ENCODE measurements at regions not wholly inside any gene's neighbourhood (a gene's known extent, or its start where the extent isn't known, plus 50 kb on each side); places are given as distances from the start of the nearest gene placed in this dataset.
A peak's percentile ranks its signal among the peaks of the same experiment; 100 is the strongest.

DNA sequence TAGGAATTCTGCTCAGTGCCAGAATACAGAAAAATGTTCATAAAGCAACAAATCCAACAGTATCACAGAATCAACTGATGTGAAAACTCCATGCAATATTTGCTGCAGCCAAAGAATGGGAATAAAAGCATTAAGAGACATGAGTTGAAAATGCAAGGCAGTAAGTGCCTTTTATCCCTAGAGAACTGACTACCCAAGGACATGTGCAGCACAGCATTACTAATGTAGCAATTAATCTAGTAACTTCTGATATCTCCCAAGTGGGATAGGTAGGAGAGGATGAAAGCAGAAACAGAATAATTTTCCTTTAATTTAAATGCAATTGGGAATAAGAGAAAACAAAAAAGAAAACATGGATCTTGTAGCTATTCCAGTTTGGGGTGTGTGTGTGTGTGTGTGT is 497.5 kb upstream of the CBLB start:
- DNase-seq = no peak

DNA sequence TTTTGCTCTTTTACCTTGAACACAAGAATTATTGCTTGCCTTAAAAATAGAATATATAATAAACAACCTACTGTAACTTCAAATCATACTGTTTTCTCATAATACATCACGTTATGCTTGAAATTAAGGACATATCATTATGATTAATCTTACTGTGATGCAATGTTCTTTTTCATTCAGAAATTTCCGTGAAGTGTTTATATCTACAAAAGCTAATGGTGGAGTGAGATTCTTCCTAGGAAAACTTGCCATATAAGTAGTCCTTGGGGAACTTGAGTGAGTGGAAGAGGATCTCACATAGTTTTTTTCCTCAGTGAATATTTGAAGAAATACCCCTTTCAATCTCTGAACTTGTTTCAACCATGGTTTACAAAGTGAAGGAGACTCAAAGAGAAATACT is 498.7 kb upstream of the CBLB start:
- no peak for DNase-seq

DNA sequence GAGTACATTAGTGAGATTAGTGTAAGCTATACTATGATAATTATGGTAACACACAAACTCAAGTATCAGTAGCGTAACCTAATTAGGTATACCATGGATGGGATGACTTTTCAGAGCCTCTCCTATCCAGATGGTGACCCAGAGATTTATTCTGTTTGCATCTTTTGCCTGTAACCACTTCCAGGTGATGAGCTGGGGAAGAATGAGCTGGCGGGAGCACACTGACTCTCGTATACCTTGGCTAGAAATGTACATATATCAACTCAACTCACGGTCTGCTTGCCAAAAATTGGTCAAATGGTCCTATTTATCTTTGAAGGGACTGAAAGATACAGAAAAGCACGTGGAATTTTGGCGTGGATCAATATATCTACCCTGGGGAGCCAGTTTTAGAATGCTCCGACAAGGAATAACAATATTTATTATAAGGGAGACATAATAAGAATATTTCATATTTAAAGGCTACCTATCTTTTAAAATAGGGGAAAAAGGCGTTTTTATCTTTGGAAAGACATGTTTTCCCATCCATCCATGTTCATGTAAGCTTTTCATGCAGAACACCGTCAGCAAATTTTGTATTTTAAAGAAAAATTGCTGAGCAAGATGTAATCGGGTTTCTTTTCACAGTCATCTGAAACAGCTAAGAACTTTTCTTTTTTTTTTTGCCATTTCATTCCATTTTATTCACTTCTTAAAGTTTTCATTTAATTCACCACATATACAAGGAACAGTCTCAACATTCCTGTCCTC is 502.6 kb upstream of the CBLB start:
- DNase-seq = no peak

DNA sequence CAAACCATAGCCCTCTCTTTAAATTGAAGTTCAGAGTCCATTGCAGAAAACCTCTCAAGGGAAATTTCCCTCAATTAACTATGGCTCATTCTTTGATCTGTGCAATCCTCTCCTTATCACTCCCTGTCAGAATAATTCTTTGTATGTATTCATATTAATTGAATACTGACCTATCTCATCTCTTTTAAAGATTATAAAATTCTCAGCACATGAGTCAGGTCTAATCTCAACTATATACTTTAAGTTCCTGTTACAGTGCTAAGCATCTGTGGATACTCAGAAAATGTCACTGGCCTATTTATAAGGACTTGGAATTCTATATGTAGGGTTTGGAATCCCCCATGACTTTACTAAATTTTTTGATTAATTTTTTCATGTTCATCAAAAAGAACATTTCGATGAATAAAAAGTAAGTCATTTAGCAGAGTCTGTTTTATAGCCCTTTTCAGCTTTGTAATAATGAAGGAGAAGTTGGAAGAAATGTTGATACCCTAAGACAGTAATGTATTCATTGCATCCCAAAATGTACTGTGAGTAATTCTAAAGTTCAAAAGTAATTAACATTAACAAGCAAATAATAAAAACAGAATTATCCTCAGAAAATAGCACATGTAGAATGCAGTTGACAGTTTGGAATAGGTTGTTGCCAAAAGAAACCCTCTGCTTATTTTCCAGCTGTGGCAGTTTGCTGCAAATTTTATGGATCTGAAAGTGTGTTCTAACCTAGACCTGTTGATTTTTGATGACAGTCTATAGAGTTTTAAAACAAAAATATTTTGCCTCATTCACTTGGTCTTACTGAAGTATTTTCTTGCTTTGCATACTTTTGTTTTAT is 503.4 kb upstream of the CBLB start:
- no peak for DNase-seq

DNA sequence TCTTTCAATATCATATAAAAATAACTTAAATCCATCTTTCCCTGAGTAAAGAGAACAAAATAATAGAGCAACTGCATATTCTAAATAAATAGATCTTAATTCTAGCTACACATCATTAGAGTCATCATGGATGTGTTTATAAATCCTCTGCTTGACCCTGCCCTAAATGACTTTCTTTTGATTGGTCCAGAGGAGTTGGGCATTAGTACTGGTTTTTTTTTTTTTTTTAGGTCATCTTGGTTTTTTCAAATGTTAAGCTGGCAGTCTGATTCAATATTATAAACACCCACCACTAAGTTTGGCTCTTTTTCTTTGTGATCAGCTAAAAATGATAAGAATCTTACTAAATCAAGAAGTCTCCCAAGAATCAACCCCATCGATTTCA is 504.0 kb upstream of the CBLB start:
- no peak for DNase-seq

DNA sequence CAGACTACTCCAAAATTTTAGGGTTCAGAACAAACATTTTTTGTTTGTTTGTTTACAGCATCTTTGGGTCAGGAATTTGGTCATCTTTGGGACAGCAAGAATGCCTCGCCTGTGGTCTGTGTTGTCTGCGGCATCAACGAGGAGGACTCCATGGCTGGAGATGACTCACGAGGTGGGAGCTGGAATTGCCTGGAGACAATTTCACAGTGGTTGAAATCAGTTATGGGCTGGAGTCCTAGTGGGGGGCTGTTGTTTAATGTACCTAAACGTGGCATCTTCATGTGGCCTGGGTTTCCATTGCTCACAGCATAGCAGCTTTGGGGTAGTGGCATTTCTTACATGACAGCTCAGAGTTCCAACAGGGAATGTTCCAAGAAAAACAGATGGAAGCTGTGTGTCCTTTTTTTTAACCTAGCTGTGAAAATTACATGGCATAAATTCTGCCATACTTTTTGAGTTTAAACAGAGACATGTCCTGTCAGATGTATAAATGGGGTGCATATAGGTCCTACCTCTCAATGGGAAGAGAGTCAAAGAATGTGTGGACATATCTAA is 507.3 kb upstream of the CBLB start:
- peak; percentile 46 for DNase-seq

DNA sequence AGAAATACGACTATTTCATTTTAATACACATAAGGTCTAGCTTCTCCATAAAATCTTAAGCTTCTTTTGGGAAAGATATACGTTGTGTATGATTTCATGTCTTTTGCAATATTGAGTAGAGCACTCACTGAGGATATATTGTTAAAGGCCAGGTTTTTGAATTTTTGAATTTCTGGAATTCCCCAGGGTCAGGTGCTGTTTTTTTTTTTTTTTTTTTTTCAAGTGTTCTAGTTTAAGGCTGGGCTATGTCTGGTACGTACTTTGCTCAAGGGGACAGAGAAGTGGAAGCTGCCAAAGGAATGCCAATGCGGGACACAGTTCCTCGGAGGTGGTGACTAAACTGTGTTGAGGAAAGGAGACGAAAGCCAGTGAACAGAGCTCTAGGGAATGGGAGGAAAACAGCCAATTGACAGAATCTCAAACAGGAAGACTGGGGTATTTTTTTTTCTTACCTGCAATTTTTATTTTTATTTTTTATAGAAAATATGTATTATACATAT is 510.5 kb upstream of the CBLB start:
- no peak for DNase-seq

DNA sequence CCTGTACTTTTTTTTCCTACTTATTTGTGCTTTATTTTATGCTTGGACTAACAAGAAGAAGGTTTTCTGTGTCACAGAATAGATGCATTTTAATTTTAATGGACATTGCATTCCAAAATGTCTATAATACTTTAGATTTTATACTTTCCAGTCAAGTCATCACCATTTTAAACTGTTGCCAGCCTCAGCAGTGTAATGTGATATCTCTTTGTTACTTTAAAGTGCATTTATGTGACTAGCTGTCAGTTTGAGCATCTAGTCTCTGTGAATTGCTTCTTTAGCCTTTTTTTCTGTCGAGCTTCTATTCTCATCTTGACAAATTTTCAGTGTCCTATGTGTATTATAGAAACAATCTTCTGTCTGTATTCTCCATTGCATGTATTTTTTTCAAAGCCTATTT is 511.4 kb upstream of the CBLB start:
- no peak for DNase-seq

DNA sequence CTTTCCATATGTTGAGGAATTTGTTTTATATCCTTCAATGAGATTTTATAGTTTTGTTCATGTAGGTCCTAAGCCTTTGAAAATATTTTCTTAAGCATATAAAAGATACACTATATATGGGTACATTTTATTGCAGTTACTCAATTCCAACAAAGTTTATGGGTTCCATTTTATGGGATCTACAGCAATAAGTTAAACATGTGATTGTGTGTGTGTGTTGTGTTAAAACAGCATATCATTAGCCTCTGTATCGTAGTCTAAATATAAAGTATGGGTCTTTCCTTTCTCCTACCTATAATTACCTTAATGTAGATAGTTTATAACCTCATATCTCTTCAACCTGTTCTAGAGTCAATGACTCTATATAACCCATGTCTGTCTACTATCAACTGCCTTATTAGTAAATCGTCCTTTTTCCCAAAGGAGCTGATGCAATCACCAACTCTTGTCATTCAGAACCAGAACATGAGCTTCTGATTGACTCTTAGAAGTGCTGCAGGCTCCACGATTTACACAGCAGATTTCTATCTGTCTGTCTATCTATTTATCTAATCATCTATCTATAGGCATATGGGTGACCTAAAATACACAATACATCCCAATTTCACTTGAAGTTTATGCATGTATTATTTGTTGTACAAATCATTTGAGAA is 512.6 kb upstream of the CBLB start:
- no peak for DNase-seq

DNA sequence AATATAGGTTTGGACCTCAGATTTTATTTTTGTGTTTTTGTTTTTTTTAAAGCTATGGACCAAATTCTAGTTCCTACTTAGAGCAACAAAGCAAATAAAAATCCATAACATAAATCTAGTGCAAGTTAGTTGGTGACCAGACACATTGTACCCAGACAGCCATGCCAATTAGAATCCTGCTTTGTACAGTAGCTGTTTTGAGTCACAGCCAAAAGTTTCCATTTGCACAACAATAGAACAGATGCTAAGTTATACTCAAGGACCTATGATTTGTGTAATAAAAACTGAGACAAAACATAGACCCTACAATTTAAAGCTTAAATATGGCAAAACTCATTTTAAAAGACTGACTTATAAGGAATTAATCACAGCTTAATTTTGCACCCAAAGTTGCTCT is 513.1 kb upstream of the CBLB start:
- DNase-seq = no peak

DNA sequence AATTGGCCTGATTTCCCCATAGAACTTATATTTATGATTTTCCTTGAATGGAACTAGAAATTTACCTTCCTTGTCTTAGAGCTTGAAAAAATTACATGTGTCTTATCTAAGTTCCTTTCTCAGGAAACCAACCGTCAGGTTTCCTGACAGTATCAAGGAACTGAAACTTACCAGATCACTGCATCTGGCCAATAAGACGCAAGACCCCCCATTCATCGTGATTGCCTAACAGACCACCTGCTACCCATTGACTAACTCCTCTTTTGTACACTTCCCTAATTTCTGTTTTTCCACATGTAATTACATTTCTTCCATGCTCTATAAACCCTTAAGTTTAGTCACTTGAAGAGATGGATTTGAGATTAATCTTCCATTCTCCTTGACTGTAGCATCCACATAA is 517.2 kb upstream of the CBLB start:
- no peak for DNase-seq

DNA sequence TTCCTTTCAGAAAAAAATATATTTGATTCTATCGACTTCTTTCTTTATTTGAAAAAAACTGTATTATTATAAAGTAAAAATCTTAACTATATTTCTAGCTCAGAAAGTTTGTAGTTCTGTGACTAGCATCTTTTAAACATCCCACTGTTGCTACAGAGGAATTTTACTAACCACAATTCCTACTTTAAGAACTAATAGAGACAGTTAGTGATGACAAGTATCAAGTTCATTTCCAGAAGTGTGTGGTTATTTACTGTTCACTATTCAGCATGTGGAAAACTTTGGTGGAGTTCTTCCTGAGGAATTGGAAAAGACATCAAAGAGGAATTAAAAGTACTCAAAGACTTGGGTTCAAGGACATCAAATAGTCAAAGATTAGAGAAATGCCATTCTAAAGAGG is 524.1 kb upstream of the CBLB start:
- no peak for DNase-seq

DNA sequence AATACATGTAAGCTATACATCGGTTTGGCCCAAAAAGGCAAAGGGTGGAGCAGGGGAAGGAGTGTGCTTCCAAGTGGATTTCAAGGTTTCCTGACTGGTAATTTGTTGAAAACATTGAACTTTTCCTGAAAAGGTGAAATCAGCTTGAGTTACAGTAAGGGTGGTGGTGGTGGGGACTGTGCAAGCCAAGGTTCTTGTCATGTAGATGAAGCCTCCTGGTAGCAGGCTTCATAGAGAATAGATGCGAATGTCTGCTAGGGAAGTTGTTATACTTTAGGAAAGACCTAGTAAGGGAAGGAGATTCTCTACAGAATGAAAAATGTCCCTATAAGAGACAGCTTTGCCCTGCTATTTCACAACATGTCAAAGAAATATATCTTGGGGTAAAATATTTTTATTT is 528.2 kb upstream of the CBLB start:
- DNase-seq = no peak

DNA sequence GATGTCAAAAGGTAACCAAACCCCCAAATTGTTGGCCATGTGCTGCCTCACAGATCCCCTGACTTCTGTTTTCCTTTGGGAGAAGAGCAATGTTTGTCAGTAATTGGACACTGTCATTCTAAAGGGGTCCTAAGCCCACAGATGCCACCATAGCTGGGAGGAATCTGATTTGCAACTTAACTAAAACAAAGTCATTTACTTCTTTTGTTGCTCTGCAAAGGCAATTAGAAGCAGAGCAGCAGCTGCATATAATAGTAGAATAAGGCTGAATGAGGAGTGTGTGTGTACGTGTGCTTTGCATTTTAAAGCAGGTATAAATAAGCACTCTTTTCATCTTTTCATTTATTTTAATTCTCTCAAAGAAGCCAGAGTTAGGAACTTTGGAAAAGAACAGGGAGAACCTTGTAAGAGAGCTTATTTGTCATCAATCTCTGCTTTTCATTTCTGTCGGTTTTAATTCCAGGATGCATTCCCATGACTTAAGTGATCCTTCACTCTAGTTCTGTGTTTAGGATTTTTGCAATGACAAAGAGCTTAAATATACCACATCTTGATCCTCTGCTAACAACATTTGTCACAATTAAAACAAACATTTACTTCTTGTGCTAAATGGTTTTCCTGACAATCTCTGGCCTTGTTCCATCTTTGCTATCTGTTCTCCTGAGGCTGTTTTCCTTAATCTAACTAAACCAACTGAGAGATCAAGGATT is 530.2 kb upstream of the CBLB start:
- no peak for DNase-seq

DNA sequence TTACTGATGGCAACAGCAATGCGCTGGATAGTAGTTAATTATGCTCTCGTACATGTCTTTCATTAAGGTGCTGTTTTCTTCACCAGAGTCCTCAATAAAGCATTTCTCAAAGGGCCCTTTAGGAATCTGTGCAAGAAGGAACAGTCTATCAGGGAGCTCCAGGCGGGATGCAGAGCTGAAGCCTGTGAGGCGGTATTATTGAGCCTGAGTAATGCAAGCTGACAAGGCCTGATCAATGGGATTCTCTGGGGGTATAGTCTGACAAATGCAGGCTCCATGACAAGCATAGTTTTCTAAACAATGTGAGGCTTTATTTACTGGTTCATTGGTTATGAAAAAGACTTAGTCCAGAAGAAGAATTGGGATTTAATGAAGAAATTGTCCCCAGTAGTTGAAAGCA is 530.9 kb upstream of the CBLB start:
- DNase-seq = no peak

DNA sequence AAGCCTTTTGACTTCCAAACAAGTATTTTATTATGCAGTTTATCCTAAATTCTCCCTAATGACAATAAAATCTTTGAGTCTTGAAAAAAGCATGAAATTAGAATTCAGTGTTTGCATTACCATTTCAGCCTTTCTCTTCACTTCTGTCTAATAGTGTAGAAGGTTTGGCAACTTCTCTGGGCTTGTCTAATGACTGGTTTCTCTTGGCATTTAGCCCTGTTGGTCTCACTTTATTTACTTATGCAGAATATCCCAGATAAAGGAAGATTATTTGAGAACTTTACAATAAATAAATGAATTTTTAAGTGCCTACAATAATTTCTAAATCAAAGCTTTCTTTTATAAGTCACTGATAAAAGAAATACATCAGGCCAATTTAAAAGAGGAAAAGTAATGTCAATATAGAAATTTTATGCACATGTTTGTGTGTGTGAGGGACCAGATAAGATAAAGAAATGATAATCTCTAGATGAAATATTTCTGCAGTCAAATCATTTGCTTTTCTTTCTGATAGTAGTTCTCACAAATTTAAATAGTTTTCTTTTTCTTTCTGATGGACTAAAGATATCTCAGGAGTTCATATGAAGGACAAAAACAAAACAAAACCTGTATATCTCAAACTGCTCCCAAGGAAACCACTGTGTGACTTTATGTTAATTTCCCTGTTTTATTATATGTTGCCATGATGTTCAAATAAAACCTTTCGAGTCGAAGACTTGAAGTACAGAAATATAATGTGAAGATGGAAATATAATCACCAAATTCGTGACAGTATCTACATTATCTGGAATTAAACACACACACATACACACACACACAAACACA is 533.1 kb upstream of the CBLB start:
- DNase-seq = peak; percentile 20

DNA sequence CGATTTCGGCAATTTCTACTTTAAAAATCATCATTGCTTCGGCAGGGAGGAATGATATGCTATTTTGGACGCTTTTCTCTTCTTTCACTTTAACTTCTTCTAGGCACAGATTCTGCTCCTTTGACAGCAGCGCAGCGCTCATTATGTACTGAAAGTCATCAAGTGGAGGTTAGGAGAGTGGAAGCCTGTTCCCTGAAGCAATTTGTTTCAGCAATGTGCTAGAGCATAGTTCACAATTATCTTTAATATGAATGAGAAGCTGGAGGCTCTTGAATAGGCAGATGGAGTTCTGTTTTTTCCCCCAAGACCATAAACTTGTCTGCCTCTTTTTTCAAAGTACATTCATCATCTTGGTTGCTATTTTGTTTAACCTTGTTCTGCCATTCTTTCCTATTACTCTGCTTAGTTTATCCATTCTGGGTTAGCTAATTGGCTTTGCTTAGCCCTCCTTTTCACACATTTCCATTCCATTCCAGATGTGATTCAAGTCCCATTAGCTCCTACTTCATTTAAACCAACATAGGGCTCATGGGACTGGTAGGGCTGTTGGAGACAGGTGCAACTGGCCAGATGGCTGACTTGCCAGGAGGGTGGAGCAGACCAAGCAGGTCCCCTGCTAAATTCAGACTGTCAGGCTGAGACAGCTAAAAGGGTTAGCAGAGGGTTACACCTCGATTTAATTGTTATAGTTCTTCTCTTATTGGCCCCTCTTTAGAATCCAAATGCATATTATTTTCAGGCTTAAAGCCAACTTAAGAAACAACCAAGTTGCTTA is 534.7 kb upstream of the CBLB start:
- DNase-seq = no peak

DNA sequence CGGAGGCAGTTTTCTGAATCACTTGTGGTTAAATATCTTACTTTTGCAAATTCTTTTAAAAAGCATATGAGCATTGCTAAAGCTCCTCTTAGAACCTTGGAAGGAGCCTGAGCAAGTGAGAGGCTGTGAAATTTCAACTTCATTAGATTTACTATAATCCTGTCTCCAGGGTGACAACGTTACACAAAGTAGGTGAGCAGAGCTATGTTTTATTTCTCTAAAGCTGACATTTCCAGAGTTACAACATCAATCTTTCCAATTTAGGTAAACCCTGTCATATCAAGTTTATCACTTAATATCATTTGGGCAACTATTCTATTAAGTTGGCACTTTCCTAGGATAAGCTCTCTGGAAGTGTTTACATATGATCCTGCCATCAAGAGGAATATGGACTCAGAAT is 544.9 kb upstream of the CBLB start:
- DNase-seq = no peak

DNA sequence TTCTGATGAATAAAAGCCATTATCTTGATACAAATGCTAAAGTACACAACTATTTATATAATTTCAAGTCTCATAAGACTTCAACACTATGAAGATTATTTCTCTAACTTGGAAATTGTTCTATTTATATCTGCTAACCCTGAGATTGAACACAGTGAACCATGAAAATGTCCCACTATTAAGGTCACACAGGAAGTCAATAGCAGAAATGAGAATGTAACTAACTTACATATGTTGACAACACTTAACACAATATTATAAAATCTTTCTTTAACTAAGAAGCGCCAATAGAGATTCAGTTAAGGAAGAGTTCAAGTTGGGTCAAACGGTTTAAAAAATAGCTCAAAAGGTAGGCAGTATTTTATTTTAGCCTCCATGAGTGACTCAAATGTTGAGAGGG is 551.8 kb upstream of the CBLB start:
- DNase-seq = no peak

DNA sequence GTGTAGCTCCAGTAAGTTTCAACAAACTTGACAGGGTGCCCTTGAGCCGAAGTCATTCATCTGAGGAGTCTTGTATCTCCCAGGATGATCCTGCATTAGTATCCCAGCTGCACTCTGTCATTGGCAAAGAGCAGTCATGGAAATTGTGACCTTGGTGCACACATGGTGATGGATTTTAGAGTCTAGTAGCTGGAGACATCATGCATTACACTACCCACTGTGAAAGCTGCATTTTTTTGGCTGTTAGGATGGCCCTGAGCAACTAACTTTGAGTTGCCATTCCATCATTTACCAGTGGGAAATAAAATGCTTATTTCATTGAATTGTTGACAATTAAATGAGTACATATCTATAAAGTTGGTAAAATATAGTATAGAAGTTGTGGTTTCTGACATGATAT is 552.6 kb upstream of the CBLB start:
- DNase-seq = no peak

DNA sequence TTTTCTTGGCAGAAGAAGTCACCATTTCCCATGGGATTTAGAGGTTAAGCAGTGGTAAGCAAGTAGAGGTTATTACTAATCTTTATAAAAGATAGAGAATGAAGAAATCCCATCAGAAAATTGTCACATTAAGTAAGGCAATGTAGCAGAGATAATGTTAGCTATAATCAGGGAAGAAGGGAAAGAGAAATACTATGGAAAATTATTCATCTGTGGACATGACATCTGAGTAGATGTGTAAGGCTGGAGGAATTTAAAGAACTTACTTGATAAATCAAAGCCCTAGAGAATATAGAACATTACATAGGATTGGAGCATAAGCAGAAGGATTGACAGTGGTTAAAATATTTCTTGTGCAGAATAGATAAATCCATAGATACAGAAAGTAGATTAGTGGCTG is 553.1 kb upstream of the CBLB start:
- peak; percentile 45 for DNase-seq
